GM18499 (cell line): ENCODE measurements at regions not wholly inside any gene's neighbourhood (a gene's known extent, or its start where the extent isn't known, plus 50 kb on each side); places are given as distances from the start of the nearest gene placed in this dataset.

Experiments used
- ATAC-seq: cut with Tn5 transposase; IDR thresholded peaks from one replicate; pipeline ENCODE4 v1.9.1; 2021; ENCODE audit warnings: moderate number of reproducible peaks; ENCODE audit not compliant: insufficient read depth, unreplicated experiment

DNA sequence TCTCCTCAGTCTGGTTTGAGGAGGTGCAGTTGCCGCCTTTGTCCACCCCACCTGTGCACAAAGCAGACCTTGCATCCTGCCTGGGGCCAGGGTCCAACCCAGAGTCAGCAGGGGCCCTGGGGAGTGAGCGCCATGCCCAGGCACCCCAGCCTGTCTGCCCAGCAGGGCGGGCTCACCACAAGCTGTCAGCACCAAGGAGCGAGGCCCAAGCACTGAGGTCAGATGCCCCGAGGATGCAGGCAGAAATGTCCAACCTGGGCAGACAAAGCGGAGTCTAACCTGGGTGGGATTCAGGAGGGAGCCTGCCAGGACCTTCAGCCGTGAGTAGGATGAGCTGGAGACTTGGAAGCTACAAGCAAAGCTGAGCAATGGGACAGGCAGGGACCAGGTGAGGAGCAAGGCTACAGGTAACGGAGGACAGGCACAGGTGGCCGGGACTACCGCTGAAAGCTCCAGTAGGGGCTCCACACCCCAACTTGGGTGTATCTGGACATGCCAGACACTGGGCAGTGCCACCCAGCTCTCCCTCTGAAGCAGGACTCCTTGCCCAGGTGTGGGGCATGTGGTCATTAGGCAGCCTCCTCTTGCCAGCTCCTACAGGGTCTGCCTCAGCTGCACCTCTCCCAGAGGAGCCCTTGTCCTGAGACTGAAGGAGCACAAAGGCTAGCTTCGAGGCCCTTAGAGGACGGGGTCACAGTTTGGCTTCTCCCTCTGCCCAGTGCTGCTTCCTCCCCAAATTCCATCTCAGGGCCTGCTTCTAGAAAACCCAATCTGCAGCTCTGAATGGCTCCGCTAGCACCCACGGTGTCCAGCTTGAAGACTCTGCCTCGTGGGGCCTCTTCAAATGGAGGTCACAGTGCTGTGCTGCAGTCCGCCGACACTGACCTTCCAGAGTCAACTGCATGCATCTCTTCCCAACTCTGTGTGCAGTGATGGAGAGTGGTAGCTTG is 210.6 kb upstream of the CDYL start:
- no peak for ATAC-seq

DNA sequence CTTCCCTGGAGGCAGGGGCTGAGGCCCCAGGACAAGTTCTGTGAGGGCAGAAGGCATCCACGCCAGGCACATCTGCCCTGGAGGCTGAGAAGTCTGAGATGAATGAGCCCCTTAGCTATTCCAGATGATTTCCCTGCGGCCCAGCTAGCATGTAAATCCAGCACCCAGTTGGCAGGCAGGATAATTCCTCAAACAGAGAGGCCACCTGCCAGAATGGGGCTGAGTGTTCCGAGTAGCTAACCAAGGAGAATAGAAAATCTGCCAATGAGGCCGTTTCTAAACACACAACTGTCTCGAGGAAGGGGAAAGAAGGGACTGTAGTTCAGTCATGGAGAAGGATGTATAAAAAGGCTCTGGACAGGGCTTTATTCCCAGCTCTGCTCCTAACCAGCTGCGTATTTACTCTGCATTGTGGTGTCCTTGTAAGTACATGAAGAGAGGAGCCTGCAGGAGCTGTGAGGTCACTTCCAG is 211.4 kb upstream of the CDYL start:
- ATAC-seq: no peak

DNA sequence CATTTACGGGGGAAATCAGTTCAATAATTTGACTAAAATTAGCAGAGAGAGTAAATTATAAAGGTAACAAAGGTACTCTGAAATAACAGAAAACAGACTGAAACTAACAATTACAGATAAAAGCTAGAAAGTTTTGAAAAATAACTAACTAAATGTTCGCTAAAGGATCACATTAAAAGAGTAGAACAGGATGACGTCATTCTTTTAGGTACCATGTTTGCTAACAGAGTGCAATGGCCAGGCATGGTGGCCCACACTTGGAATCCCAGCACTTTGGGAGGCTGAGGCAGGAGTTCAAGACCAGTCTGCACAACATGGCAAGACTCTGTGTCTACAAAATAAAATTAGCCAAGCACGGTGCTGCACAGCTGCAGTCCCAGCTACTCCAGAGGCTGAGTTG is 212.3 kb upstream of the CDYL start:
- no peak for ATAC-seq

DNA sequence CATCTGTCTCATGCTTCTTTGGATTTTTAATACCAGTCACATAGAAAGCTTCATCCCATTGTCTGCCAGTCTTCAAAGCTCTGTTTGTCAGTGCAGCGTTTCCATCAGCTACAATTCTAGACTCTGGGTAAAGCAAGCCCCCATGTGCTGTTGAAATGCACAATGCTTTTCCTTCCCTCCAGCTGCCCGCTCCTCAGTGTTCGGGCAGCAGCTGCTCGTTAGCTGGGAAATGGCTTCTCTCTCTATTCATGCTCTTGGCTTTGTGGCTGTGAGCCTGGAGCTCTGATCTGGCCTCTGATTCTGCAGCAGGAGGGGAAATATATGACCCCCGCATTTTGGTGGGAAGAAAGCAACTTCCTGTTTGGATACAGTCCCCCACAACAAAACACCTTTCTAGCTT is 213.0 kb upstream of the CDYL start:
- no peak for ATAC-seq

DNA sequence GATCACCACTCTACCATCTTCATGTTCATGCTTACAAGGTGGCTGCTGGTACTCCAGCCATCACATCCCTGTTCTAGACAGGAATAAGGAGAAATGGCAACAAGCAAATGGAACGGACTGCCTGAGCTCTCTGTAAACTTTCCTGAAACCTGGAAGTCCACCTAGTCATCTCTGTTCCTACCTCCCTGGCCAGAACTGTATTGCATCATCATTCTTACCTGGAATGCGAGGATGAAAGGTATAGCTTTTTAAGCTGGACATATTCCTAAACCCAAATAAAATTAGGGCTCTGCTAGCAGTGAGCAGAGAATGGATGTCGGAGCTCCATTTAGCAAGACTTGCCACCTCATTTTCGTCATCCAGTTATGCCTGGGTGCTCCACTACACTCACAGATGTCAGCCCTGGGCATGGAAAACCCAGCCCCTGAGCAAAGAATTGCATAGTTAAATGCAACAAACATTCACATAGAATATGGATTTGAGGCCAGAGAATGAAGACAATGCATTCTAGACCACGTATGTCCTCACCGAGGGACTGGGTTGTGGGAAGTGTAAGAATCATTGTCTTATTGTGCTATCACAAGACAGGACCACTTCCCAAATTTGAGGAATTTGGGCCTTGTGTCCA is 214.3 kb upstream of the CDYL start:
- ATAC-seq: no peak

DNA sequence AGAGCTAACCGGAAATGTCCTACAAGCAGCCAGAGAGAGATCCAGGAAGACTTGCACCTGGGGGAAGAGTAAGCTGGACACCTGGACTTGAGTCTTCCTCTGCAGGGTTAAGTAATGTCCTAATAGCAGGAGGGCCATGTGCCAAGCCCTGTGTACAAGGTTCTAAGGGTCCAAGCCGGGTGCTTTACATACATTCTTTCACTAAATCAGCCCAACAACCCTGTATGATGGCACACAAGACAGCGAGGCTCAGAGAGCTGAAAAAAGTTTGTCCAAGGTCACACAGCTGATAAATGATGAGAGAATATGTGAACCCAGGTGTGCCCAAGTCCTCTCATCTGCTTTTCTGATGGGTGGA is 215.1 kb upstream of the CDYL start:
- no peak for ATAC-seq

DNA sequence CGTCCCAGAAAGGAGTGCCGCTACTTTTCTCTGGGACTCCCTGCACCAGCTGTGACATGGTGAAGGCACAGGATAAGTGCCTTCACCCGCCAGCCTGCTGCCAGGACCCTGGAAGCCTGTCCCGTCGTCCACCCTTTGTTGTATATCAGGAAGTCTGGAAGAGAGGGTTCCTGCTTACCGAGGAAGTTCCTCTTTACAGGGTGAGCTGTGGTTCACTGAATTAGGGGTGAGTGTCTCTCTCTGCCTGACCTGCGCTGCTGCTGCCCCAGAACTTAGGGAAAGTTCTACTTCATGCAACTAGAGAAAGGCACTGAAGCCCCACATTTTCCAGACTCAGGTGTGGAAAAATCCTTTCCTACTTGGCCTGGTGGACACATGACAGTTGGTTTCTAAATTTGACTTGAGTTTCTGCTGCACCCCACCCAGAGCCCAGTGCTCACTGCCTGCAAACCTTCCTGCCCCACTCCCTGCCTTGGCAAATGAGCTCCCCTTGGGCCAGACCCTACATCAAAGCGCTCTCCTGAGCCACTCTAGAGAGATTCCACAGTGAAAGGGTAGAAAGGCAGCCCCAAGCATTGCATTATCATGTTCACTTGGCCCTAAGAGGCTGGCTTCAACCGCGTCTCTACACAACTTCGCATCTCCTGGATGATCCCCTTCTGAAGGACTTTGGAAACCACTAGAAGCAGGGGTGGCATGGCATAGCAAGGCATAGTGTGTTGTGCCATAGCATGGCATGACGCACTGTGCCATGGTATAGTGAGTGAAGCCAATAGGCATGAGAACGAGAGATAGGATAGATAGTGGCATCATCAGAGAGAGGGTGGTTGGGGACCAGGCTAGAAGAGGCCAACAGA is 215.8 kb upstream of the CDYL start:
- ATAC-seq: no peak

DNA sequence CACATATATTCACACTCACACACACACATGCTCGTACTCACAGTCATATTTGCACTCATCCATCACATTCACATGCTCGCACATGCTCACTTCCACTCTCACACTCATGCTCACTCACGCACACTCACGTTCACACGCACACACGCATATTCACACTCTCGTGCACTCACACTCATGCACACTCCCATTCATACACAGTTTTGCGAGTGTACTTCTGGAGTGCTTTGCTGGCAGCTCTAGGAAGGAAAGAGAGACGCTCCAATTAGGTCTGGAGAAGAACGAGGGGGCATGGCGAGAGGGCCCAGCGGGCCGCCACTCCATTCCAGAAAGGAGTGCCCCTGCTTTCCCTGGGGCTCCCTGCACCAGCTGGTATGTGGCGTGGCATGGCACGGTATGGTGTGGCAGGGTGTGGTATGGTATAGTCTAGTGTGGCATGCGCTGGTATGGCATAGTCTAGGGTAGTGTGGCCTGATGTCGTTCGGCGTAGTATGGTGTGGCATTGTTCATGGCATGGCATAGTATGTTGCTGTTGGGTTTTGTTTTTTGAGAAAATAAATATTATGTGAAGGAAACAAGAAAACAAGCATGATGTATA is 216.8 kb upstream of the CDYL start:
- no peak for ATAC-seq

DNA sequence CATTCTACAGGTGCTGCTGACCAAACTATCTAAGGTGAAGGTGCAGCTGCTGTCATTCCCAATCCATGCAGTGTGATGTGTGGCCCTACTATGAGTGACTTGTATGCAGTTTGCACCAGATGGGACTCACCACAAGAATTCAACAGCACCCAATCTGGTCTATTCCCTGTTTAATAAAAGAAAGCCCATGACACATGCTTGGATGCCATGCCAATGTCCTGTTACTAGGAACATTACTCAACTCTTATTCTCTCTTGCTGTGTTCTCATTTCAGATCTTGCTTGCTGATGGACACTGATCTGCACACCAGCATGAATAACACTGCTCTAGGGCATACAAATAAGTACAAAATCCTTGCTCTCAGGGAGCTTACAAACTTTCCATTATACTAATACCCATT is 221.6 kb upstream of the CDYL start:
- no peak for ATAC-seq

DNA sequence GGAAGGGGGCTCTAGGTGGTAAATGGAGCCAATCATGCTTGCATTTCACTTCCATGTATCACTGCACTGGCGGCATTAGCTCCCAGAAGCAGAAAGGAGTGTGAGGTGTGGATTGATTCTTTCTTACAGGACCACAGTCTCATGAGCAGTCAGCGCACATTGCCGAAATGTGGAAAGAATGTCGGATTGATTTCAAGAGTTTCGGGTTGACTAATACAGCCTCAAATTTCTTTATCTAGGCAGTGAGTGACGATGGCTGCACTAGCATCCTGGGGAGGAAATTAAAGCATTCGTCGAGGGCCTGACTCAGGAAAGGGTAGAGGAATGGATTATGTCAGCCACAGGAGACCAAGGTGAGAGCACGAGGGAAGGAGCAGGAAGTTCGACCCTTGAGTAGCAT is 222.8 kb upstream of the CDYL start:
- no peak for ATAC-seq

DNA sequence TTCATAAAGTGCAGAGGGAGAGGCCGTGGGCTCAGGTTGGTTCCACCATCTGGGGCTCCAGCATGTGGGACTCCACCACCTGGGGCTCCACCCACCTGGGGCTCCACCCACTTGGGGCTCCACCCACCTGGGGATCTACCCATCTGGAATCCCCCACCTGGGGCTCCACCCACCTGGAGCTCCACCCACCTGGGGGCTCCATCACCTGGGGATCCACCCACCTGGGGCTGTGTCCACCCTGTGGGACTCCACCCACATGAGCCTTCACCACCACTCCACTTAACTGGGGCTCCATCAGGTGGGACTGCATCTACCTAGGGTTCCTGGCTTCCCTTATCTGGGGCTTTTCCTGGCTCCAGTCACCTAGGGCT is 226.0 kb upstream of the CDYL start:
- ATAC-seq: no peak

DNA sequence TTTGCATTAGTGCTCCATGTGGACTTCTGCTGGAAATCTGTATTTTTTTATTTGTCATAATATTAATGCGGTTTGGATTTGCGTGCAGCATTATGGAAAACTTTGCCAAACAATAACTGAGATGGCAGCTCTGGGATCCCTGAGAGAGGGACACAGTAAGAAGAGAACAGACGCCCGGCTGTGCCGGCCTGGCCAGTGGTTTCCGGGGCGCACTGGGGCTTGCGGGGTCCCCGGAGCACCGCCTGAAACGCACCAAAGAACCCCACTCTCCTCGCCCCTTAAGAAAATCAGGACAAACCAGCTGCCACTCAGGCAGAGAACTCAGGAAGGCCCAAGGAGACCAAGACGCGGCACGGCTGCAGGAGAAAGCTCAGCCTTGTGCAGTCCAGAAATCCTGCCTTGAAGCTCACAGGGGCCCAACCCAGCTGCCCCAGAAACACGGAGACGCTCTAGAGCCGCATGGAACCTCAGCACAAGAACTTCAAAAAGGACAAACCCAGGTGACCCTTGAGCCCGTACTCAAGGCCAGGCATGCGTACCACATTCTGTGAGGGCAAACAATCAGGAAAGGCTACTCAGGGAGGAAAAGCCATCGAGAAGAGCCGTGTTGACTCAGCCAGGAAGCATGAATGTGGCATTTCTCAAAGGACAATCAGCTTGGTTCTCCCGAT is 226.5 kb upstream of the CDYL start:
- ATAC-seq: no peak

DNA sequence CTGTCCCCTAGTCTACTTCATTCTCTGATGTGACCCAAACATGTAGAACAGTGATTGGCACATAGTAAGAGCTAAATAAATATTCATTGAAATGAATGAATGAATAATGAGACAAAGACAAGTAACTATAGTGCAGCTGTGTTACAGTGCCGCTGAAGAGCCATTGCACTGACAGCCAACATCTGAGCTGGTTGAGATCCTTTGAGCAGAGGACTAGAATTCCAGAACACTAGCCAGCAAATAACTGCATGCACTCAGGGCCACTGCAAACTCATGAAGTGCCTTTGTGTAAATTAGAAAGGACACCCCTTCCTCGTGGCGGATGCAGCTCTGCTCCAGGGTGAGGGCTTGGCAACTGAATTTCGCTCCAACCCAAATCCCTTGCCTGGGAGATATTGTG is 230.3 kb upstream of the CDYL start:
- no peak for ATAC-seq

DNA sequence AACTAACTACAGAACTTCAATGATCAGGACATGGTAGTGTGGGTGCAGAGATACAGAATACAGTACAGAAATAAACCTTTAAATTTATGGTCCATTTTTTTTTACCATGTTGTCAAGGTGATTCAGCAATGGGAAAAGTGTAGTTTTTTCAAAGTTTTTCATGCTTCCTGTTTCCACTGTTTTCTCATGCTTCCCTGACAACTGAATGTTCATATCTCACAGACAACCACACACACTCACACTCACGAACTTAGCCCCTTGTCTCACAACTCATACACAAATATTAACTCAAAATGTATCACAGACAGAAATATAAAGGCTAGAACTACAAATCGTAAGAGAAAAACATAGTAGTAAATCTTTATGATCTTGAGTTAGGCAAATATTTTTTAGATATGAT is 232.6 kb upstream of the CDYL start:
- ATAC-seq: no peak

DNA sequence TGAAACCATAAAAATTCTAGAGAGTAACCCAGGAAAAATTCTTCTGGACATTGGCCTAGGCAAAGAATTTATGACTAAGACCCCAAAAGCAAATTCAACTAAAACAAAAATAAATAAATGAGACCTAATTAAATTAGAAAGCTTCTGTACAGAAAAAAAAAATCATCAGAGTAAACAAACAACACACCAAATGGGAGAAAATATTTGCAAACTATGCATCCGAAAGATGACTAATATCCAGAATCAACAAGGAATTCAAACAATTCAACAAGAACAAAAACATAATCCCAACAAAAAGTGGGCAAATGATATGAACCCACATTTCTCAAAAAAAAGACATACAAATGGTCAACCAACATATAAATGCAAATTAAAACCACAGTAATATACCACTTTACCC is 242.6 kb upstream of the CDYL start:
- no peak for ATAC-seq

DNA sequence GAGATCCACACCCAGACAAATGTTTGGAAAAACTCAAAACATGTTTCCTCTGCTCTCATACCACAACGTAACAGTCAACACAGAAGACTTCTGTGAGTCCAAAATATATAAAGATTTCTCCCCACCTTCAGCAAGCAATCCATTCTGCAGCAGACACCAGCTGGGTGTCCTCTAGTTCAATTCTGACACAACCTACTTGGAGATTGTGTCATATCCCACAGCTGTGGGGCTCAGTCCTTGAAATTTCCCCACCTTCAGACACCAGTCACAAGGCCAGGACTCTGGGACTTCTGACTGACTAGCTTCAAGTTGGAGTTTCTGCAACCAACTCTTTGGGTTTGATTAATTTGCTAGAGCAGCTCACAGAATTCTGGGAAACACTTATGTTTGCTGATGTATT is 244.8 kb upstream of the CDYL start:
- ATAC-seq: no peak

DNA sequence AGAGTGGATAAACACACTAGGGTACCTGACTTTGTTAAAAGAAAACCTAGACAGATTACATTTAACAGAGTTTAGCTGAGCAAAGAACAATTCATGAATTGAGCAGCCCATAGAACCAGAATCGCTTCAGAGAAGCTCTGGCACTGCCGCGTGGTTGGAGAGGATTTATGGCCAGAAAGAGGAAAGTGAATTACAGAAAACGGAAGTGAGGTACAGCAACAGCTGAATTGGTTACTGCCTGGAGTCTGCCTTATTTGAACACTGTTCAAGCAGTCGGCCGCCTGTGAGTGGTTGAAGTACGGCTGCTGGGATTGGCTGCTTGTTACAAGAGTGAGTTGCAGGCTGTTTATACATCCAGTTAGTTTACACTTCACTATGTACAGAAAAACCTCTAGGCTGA is 253.8 kb upstream of the CDYL start:
- ATAC-seq: no peak

DNA sequence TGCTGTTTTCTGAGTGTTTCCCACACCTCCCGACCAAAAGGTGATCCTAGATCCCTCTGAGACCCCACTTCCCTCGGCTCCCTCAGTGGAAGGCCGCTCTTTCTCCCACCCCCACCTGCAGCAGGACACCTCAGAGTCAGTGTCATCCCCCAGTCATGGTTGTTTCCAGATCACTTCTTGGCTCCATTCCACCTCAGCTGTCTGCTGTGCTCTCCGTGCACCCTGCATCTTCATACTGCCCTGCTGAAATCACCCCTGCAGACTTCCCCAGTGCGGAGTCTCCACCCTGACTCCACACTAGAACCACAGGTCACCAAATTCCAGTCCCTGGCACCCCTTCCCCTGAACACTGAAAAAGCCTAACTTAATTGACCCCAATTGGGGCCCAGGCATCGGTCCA is 255.1 kb upstream of the CDYL start:
- no peak for ATAC-seq

DNA sequence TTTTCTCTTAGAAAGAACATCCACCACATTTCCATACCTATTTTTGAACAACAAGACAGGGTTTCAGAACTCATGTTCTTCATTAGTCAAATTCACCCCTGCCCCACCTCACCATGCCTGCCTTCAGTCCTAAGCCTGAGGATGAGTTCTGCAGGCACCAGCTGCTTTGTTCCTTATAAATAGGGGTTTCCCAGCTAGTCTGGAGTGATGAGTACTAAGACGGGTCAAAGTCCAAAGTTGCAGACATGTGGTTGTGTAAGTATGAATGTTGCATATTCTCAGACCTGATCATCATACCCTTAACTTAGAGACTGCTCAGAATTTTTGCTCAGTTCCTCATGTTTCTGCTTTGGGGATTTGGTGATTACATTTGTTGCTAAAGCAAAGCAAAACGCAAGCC is 257.7 kb upstream of the CDYL start:
- no peak for ATAC-seq

DNA sequence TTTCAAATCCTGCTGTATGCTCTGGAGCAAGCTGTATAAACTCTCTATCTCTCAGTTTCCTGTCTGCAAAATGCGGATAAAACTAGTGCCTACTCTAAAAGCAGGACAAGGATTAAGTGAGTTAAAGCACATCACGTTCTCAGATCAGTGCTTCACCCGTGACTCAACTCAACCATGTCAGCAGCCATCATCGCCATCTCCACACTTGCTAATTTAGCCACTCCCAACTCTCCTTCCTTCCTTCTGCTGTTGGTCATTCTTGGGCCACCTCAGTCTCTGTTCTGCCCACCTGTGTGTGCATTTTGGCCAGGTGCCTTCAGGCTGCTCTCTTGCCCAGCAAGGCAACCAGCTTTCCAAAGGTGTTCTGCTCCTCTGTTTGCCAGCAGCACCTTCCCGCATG is 260.0 kb upstream of the CDYL start:
- ATAC-seq: no peak
